KMS-11 (cell line): ENCODE measurements at regions not wholly inside any gene's neighbourhood (a gene's known extent, or its start where the extent isn't known, plus 50 kb on each side); places are given as distances from the start of the nearest gene placed in this dataset.

Source experiments
- H2AFZ ChIP-seq: fragments of 200-600 bp; sonication (generic); 2 replicates; pipeline ENCODE4 v1.6.1; 2016; ENCODE audit warnings: antibody characterized with exemption, mixed run types, low read depth
- H3K27ac ChIP-seq: fragments of 200-600 bp; sonication (generic); 2 replicates; pipeline ENCODE4 v1.6.1; 2016; ENCODE audit warnings: mild to moderate bottlenecking, mixed run types
- H3K27me3 ChIP-seq: fragments of 200-600 bp; sonication (generic); 2 replicates; pipeline ENCODE4 v1.6.1; 2017; ENCODE audit warnings: mild to moderate bottlenecking, low read depth, mixed run types, moderate library complexity; ENCODE audit not compliant: insufficient read depth
- H3K36me3 ChIP-seq: fragments of 200-600 bp; sonication (generic); 2 replicates; pipeline ENCODE4 v1.6.1; 2017; ENCODE audit warnings: mild to moderate bottlenecking, mixed run types; ENCODE audit not compliant: insufficient read depth
- H3K4me1 ChIP-seq: fragments of 200-600 bp; sonication (generic); 2 replicates; pipeline ENCODE4 v1.6.1; 2016; ENCODE audit warnings: mild to moderate bottlenecking, low read depth, mixed run types; ENCODE audit not compliant: poor library complexity, severe bottlenecking
- H3K4me2 ChIP-seq: fragments of 200-600 bp; sonication (generic); 2 replicates; pipeline ENCODE4 v1.7.0; 2016; ENCODE audit warnings: mild to moderate bottlenecking, mixed run types
- H3K4me3 ChIP-seq: fragments of 200-600 bp; sonication (generic); IDR thresholded peaks from 2 replicates; pipeline ENCODE4 v1.6.1; 2017; ENCODE audit warnings: low read depth, low read length, mixed read lengths; ENCODE audit not compliant: insufficient read depth
- H3K79me2 ChIP-seq: fragments of 200-600 bp; sonication (generic); 2 replicates; pipeline ENCODE4 v1.6.1; 2016; ENCODE audit warnings: low read depth, mixed run types; ENCODE audit not compliant: insufficient read depth
- H3K9ac ChIP-seq: fragments of 200-600 bp; sonication (generic); 2 replicates; pipeline ENCODE4 v1.6.1; 2016; ENCODE audit warnings: mild to moderate bottlenecking, mixed run types
- H4K20me1 ChIP-seq: fragments of 200-600 bp; sonication (generic); 2 replicates; pipeline ENCODE4 v1.6.1; 2016; ENCODE audit warnings: mild to moderate bottlenecking, mixed run types; ENCODE audit not compliant: insufficient read depth
- TF ChIP-seq, protein P1 (sequence below): fragments of 200-600 bp; sonication (generic); conservative IDR thresholded peaks from 2 replicates; pipeline ENCODE4 v1.6.1; 2017; ENCODE audit warnings: low read depth, mild to moderate bottlenecking, antibody characterized with exemption, low read length, moderate library complexity, mixed read lengths

DNA sequence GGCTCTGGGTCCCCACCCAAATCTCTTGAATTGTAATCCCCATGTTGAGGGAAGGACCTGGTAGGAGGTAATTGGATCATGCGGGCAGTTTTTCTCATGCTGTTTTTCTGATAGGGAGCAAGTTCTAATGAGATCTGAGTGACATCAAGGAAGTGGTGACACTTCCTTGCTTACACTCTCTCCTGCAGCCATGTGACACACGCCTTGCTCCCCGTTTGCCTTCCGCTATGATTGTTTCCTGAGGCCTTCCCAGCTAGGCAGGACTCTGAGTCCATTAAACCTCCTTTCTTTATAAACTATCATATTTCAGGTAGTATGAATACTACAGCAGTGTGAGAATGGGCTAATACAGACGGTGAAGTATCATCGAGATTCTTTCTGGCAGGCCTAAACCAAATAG, 1040.4 kb upstream of the MIR17HG start:
- Histone ChIP-seq H4K20me1 (no peaks in the 10 kb centered on the region), H3K4me3 (no peak overlapping the region), H3K4me2 (no peak overlapping the region), H3K4me1 (no peaks in the 10 kb centered on the region), H3K79me2 (no peaks in the 10 kb centered on the region), H3K9ac (no peak overlapping the region), H3K36me3 (no peaks in the 10 kb centered on the region), H3K27ac (no peak overlapping the region), H2AFZ (no peak overlapping the region), H3K27me3 (no peaks in the 10 kb centered on the region)
- TF ChIP-seq, protein P1, sequence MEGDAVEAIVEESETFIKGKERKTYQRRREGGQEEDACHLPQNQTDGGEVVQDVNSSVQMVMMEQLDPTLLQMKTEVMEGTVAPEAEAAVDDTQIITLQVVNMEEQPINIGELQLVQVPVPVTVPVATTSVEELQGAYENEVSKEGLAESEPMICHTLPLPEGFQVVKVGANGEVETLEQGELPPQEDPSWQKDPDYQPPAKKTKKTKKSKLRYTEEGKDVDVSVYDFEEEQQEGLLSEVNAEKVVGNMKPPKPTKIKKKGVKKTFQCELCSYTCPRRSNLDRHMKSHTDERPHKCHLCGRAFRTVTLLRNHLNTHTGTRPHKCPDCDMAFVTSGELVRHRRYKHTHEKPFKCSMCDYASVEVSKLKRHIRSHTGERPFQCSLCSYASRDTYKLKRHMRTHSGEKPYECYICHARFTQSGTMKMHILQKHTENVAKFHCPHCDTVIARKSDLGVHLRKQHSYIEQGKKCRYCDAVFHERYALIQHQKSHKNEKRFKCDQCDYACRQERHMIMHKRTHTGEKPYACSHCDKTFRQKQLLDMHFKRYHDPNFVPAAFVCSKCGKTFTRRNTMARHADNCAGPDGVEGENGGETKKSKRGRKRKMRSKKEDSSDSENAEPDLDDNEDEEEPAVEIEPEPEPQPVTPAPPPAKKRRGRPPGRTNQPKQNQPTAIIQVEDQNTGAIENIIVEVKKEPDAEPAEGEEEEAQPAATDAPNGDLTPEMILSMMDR: no peak

GRCh38 chr13:90308249-90308648, 1039.2 kb upstream of the MIR17HG start:
- no peaks in the 10 kb centered on the region for H4K20me1 ChIP-seq
- no peak overlapping the region for H3K4me2 ChIP-seq
- no peaks in the 10 kb centered on the region for H3K4me1 ChIP-seq
- H3K4me3 ChIP-seq: no peak overlapping the region
- TF ChIP-seq, protein P1: no peak
- H3K27ac ChIP-seq: no peak overlapping the region
- no peaks in the 10 kb centered on the region for H3K36me3 ChIP-seq
- H3K27me3 ChIP-seq: no peaks in the 10 kb centered on the region
- H3K9ac ChIP-seq: no peak overlapping the region
- H3K79me2 ChIP-seq: no peaks in the 10 kb centered on the region
- no peak overlapping the region for H2AFZ ChIP-seq

GRCh38 chr13:90311929-90312328, 1035.6 kb upstream of the MIR17HG start:
- Histone ChIP-seq H3K27ac (no peak overlapping the region), H2AFZ (no peak overlapping the region), H4K20me1 (no peaks in the 10 kb centered on the region), H3K36me3 (no peaks in the 10 kb centered on the region), H3K9ac (no peak overlapping the region), H3K4me1 (no peaks in the 10 kb centered on the region), H3K79me2 (no peaks in the 10 kb centered on the region), H3K4me3 (no peak overlapping the region), H3K27me3 (no peaks in the 10 kb centered on the region), H3K4me2 (no peak overlapping the region)
- TF ChIP-seq, protein P1: no peak

- H3K4me1 ChIP-seq: no peaks in the 10 kb centered on the region
- H3K9ac ChIP-seq: no peak overlapping the region
- H3K27ac ChIP-seq: no peak overlapping the region
- no peak overlapping the region for H3K4me3 ChIP-seq
- no peaks in the 10 kb centered on the region for H3K79me2 ChIP-seq
- no peaks in the 10 kb centered on the region for H3K27me3 ChIP-seq
- no peaks in the 10 kb centered on the region for H3K36me3 ChIP-seq
- H3K4me2 ChIP-seq: no peak overlapping the region
- H4K20me1 ChIP-seq: no peaks in the 10 kb centered on the region
- no peak overlapping the region for H2AFZ ChIP-seq
- TF ChIP-seq, protein P1: no peak
These were observed 1032.4 kb upstream of the MIR17HG start for GRCh38 chr13:90315061-90315460.
